Activated naive CD4-positive, alpha-beta T cell treated with anti-CD3 and anti-CD28 coated beads, Interleukin-2, amount 10 ng/mL, durations not matched to agents 7 days and 5 days (primary cell): ENCODE measurements at regions not wholly inside any gene's neighbourhood (a gene's known extent, or its start where the extent isn't known, plus 50 kb on each side); places are given as distances from the start of the nearest gene placed in this dataset.
A peak's percentile ranks its signal among the peaks of the same experiment; 100 is the strongest.
"Not testable (repeated sequence)": the region's sequence is repeated elsewhere in the genome, so short reads cannot be mapped to it uniquely, and the experiment has no call there.

Experiments used
- CTCF ChIA-PET: fragments of 350-600 bp; sonication (Branson Sonifier 250); formaldehyde crosslinking; loops from one replicate; lab custom pipeline; 2021; ENCODE audit warnings: antibody characterized with exemption; lab: Charles Lee
- DNase-seq: peaks from one replicate; pipeline ENCODE4 v3.0.0-alpha.2; 2020
- H3K27ac Mint-ChIP-seq: one replicate; pipeline ENCODE4 v1.8.0; 2021; ENCODE audit warnings: mild to moderate bottlenecking, moderate library complexity, mixed read lengths
- H3K27me3 Mint-ChIP-seq: one replicate; pipeline ENCODE4 v1.8.0; 2021; ENCODE audit warnings: mild to moderate bottlenecking, mixed read lengths
- H3K36me3 Mint-ChIP-seq: one replicate; pipeline ENCODE4 v1.8.0; 2021; ENCODE audit warnings: mixed read lengths
- H3K4me1 Mint-ChIP-seq: one replicate; pipeline ENCODE4 v1.8.0; 2021; ENCODE audit warnings: mixed read lengths
- H3K4me3 Mint-ChIP-seq: one replicate; pipeline ENCODE4 v1.8.0; 2021; ENCODE audit warnings: mild to moderate bottlenecking, moderate library complexity, mixed read lengths
- H3K9me3 Mint-ChIP-seq: one replicate; pipeline ENCODE4 v1.8.0; 2021; ENCODE audit warnings: mixed read lengths

DNA sequence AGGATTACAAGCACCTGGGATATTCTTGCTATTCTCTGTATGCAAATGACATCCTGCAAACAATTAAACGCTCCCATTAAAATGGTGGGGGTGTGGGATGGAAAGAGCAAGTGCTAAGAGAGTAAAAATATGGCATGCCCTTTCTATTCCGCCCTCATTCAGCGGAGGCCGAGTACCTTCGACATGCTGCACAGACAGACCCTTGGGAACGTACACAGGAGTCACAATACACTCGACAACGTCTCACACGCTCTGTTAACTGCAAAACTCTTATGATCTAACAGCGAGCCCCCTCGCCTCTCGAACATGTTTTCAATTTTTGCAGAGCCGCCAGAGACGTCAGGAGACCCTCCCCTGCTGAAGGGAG is 322.2 kb downstream of the CEMIP2 start:
- Mint-ChIP-seq H3K27me3 (peaks cover 31% of the 10 kb centered on the region), H3K36me3 (no peaks in the 10 kb centered on the region), H3K9me3 (no peaks in the 10 kb centered on the region), H3K27ac (no peak overlapping the region), H3K4me1 (peaks cover 4% of the 10 kb centered on the region), H3K4me3 (peak overlapping the region; percentile 44)
- no peak for DNase-seq
- CTCF ChIA-PET = no interaction called here

DNA sequence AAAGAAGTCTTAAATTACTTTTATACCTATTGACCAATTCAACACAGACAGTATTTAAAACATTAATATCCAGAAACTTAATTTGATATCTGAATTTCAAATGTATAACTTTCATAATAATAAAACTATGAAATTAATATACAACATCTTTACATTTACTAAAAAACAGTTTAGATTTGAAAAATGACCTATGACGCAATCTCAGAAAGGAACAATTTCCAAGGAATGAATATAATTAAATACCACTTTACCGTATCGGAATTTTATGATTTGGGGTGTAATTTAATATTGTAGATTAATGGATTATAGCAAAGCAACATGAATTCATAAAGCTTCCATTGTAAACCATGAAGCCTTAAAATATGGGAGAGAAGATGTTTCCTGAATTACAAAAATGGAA is 321.5 kb upstream of the TRPM3 start:
- DNase-seq = no peak
- Mint-ChIP-seq H3K9me3 (no peaks in the 10 kb centered on the region), H3K27ac (no peak overlapping the region), H3K4me1 (peaks cover 4% of the 10 kb centered on the region), H3K27me3 (peaks cover 20% of the 10 kb centered on the region), H3K4me3 (no peak overlapping the region), H3K36me3 (no peaks in the 10 kb centered on the region)
- CTCF ChIA-PET = no interaction called here

DNA sequence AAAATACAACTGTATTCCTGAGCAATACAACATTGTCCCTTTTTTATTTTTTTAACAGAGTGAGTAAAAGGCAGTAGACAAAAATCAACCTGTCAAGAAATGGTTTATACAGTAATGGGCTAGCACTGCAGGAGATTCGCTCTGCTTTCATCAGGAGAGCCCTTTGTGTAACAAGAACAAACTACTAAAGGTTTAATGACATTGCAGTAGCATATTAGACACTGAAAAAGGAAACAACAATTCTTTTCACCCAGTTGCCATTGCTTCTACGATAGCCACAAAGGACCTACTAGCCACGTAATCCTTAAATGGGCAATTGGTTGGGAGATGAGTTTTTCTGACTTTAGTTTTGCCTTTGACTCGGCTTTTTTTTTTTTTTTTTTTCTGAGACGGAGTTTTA is 319.8 kb upstream of the TRPM3 start:
- H3K4me3 Mint-ChIP-seq = no peak overlapping the region
- CTCF ChIA-PET = no interaction called here

DNA sequence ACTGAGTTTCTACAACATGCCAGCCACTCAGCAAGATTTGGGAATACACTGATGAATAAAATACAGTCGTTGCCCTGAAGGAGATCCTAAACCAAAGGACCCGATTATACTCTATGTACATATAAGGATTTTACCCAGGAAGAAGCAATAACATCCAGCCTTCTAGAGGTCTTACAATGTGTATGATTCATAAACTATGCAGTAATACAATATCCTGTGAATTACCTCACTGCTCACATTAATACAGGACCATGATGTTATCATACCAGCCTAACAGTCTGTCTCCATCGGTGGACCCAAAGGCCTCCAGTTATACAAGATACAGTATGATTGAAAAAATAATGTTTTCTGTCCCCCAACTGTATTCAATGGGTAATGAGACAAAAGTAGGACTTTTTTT is 310.5 kb upstream of the TRPM3 start:
- no peaks in the 10 kb centered on the region for H3K36me3 Mint-ChIP-seq
- H3K4me3 Mint-ChIP-seq = no peak overlapping the region
- no peak for DNase-seq
- no peak overlapping the region for H3K27ac Mint-ChIP-seq
- H3K4me1 Mint-ChIP-seq = no peaks in the 10 kb centered on the region
- CTCF ChIA-PET = no interaction called here
- no peaks in the 10 kb centered on the region for H3K27me3 Mint-ChIP-seq
- H3K9me3 Mint-ChIP-seq = no peaks in the 10 kb centered on the region

More for the DNA sequence above, 319.8 kb upstream of the TRPM3 start:
- Mint-ChIP-seq H3K9me3 (no peaks in the 10 kb centered on the region), H3K4me1 (no peaks in the 10 kb centered on the region), H3K27me3 (peaks cover 4% of the 10 kb centered on the region), H3K36me3 (no peaks in the 10 kb centered on the region), H3K27ac (no peak overlapping the region)
- no peak for DNase-seq

DNA sequence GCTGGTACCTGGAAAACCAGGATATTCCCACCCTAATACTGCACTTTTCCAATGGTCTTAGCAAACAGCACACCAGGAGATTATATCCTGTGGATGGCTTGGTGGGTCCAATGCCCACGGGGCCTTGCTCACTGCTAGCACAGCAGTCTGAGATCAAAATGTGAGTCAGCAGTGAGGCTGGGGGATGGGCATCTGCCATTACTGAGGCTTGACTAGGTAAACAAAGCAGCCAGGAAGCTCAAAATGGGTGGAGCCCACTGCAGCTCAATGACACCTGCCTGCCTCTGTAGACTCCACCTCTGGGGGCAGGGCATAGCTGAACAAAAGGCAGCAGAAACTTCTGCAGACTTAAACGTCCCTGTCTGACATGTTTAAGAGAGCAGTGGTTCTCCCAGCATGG is 285.9 kb upstream of the TRPM3 start:
- H3K9me3 Mint-ChIP-seq, H3K4me3 Mint-ChIP-seq, H3K36me3 Mint-ChIP-seq, DNase-seq, H3K27me3 Mint-ChIP-seq, H3K4me1 Mint-ChIP-seq, H3K27ac Mint-ChIP-seq: not testable (repeated sequence)
- CTCF ChIA-PET = interaction anchor here (0.7 kb wide), 1 partner anchor 12 kb away, joined by 3 read pairs; no protein-coding TSS in a partner anchor

DNA sequence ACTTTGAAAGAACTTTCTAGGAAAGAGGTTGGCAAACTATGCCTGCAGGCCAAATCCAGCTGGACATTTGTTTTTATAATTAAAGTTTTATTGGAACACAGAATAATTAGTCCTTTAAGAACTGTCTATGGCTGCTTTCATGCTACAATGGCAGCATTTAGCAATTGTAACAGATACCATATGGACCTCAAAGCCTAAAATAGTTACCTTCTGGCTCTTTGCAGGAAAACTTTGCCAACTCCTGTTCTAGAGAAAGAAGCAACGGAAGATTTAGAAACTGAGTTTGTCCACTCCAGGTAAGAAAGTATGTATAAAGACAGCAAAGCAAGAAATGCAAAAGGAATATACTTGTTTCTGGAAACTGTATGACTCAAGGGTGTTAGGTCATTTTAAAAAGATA is 281.7 kb upstream of the TRPM3 start:
- H3K27ac Mint-ChIP-seq = no peak overlapping the region
- H3K4me1 Mint-ChIP-seq = no peaks in the 10 kb centered on the region
- no peak overlapping the region for H3K4me3 Mint-ChIP-seq
- no peaks in the 10 kb centered on the region for H3K9me3 Mint-ChIP-seq
- H3K27me3 Mint-ChIP-seq = no peaks in the 10 kb centered on the region
- H3K36me3 Mint-ChIP-seq = no peaks in the 10 kb centered on the region
- DNase-seq = no peak
- CTCF ChIA-PET = no interaction called here

DNA sequence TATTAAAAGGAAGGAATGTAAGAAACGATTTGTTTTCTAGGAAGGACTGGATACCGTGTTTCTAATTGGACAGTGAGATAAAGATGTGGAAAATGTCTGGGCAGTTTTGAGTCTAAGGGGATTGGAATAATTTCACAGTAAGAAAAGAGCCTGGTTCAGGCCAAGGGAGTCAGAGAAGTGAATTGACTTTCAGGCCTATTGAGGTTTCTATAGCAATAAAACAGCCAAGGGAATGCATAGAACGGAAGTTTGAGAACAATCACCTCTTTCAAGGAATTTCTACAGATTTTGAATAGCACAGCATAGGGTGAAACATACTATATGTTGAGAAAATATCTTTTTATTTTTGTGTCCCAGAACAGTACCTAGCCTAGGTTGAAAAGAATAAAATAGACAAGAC is 271.6 kb upstream of the TRPM3 start:
- H3K36me3 Mint-ChIP-seq = no peaks in the 10 kb centered on the region

DNA sequence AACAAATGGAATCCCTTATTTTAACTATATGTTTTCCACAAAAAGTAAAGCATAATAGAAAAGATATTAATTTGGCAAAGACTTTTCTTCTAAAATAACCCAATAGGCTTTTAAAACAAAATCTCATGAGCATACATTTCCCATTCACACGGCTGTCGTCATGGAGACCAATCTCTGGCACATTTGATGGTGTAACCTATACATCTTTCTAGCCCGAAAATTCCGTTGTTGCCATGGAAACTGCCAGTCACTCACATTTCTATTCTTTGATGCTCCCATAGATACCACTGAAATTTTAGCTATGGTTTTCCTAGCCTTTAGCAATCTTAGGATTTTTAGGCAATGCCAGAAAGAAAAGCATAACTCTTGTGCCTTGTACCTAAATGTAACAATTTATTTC is 262.9 kb upstream of the TRPM3 start:
- Mint-ChIP-seq H3K9me3 (no peaks in the 10 kb centered on the region), H3K4me3 (no peak overlapping the region), H3K27ac (no peak overlapping the region), H3K4me1 (no peaks in the 10 kb centered on the region), H3K36me3 (no peaks in the 10 kb centered on the region), H3K27me3 (no peaks in the 10 kb centered on the region)
- DNase-seq = no peak
- CTCF ChIA-PET = no interaction called here

More for the DNA sequence above, 271.6 kb upstream of the TRPM3 start:
- no peak for DNase-seq
- CTCF ChIA-PET = no interaction called here
- no peak overlapping the region for H3K27ac Mint-ChIP-seq
- H3K27me3 Mint-ChIP-seq = no peaks in the 10 kb centered on the region
- no peaks in the 10 kb centered on the region for H3K4me1 Mint-ChIP-seq
- no peak overlapping the region for H3K4me3 Mint-ChIP-seq
- H3K9me3 Mint-ChIP-seq = no peaks in the 10 kb centered on the region

DNA sequence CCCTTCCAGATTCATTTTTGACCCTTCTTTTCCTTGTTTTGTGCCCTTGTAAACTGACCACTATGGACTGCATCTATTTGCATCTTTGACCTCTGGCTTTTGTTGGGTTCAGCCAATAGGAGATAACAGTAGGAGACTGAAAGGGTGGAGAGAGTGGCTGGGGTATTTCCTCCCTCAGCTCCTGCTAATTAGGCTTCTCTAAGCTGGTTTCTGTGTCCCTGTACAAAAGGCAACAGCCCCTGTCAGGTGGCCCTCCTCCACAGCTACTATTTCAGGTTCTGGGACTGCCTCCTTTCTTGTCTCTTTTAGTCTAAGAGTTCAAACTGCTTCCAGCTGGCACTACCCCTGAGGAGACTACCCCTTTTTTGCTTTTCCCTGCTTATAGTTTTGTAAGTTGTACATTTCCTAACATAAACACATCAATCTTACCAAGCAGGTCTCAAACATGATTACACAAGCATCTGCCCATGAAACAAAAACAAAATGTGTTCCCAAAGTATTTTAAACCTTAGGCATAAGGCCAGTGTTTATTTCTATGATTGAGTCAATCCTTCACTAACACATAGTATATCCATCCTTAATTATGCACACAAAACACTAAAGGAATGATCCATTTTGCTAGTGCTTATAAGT is 262.0 kb upstream of the TRPM3 start:
- H3K27ac Mint-ChIP-seq = no peak overlapping the region
- no peak overlapping the region for H3K4me3 Mint-ChIP-seq
- no peaks in the 10 kb centered on the region for H3K36me3 Mint-ChIP-seq
- no peak for DNase-seq
- CTCF ChIA-PET = no interaction called here
- H3K9me3 Mint-ChIP-seq = no peaks in the 10 kb centered on the region
- no peaks in the 10 kb centered on the region for H3K4me1 Mint-ChIP-seq
- H3K27me3 Mint-ChIP-seq = no peaks in the 10 kb centered on the region

DNA sequence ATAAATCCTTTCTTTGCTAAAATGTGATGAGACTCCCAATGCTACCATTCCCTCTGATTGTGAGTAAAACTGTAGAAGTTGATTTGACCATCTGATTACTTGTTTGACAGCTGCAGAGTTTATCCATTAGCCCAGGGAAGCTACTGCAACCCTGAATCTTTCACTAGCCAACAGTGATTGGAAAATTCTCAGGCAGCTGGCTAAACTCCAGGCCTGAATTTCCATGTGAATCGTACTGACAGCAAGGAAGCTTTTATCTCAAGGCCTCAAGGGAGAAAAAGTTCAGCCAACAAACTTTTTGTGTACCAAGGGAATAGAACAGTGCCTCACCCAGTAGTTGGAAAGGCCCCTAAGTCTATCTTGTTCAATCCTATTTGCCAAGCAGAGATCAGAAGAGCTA is 246.7 kb upstream of the TRPM3 start:
- Mint-ChIP-seq H3K4me3 (no peak overlapping the region), H3K27ac (no peak overlapping the region), H3K36me3 (no peaks in the 10 kb centered on the region), H3K9me3 (no peaks in the 10 kb centered on the region), H3K27me3 (no peaks in the 10 kb centered on the region), H3K4me1 (no peaks in the 10 kb centered on the region)
- no peak for DNase-seq
- CTCF ChIA-PET = interaction anchor here (0.8 kb wide), 1 partner anchor 244 kb away, joined by 3 read pairs; no protein-coding TSS in a partner anchor

DNA sequence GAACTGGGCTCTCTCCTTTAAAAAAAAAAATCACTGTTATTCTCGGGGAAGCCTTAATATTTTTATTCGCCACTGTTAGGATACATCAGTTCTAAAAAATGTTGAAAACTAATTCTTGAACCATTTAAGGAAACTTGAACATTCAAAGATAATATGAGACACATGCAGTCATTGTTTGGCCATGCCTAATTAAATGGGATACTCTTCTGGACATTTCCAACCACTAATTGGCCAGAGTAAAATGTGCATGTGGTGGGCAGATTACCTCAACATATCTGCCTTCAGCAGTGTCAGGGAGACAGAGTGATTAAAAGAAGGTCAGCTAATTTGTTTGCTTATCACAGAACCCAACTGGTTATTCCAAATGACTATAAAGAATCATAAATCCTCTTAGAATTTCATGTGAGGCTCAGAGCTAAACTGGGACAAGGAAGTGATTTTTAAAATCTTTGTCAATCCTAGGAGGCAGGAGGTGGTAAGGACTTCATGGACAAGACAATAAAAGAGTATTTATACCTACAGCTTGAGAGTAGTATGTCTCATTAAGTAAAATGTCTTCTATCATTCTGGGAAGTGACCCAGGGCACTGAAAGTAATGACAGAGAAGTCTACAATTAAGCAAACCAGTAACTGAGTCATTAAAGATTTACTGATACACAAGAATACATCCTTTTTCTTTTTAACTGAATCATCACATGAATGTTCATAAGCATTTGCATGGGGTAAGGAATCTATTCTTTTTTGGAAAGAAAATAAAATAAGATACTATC is 242.9 kb upstream of the TRPM3 start:
- Mint-ChIP-seq H3K27ac (no peak overlapping the region), H3K4me1 (no peaks in the 10 kb centered on the region), H3K4me3 (no peak overlapping the region), H3K9me3 (no peaks in the 10 kb centered on the region), H3K27me3 (no peaks in the 10 kb centered on the region), H3K36me3 (no peaks in the 10 kb centered on the region)
- DNase-seq = no peak
- CTCF ChIA-PET = no interaction called here

DNA sequence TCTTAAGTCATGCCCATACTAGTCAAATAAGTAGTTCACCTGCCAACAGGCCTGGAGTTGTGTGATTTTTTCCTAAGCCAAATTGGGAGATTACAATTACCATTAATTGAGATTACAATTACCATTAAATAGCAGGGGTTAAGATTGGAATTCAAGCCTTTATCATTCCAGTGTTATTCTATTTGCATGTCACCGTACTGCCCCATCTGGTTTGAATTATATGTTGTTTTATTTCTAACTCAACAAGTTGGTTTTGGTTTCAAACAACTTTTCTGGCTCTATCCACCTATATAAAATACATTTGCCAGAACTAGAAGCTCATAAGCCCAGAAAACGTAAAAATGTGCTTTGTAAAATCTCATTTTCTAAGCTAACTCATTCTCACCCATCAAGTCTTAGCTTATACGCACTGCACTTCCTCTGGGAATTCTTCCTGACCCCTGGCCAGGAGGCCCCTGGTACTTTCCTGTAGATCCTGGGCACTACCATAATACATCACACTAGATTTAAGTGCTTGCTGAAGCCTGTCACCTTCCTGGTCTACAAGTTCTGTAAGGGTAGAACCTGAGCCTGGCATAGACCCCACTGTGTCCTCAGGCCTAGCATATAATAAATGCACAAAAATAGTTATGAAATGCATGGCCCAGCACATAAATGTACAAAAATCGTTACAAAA is 242.0 kb upstream of the TRPM3 start:
- H3K27ac Mint-ChIP-seq = no peak overlapping the region
- DNase-seq = no peak
- H3K4me1 Mint-ChIP-seq = no peaks in the 10 kb centered on the region
- no peaks in the 10 kb centered on the region for H3K9me3 Mint-ChIP-seq
- H3K4me3 Mint-ChIP-seq = no peak overlapping the region
- H3K36me3 Mint-ChIP-seq = no peaks in the 10 kb centered on the region
- H3K27me3 Mint-ChIP-seq = no peaks in the 10 kb centered on the region
- CTCF ChIA-PET = no interaction called here

DNA sequence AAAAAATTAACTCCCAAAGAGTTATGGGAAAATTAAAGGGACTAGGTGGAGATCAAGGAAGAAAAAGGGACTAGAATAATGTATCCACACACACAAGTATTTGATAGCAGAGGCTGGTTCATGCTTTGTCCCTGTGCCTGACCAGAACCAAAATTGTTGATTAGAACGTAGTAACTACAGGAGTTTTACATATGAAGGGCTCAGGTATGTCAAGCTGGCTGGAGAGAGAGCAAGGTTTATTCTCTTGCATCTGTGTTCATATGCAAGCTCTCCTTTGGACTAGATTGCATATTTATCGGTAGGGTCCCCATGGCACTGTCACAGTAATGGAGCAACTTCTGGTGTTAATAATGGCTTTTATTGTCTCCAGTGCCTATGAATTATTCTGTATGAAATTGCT is 239.9 kb upstream of the TRPM3 start:
- CTCF ChIA-PET = no interaction called here
- H3K36me3 Mint-ChIP-seq = no peaks in the 10 kb centered on the region
- no peaks in the 10 kb centered on the region for H3K27me3 Mint-ChIP-seq

DNA sequence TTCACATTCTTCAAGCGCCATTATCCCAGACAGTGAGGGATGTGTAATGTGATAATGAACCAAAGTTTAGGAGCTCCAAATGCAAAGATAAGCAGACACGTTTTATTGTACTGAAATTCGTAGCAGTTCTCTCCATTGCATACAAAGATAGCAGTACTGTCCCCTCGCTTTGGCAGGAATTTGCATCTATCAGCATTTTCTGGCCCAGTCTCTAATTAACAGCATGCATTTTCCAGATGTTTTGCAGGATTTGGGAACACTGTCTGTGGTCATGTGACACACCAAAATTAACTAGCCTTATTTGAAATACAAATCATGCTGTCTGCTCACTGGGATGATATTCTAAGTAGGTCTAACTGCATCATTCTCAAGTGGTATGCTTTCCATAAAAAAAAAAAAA is 235.9 kb upstream of the TRPM3 start:
- Mint-ChIP-seq H3K36me3 (no peaks in the 10 kb centered on the region), H3K27ac (no peak overlapping the region), H3K9me3 (no peaks in the 10 kb centered on the region)

More for the DNA sequence above, 239.9 kb upstream of the TRPM3 start:
- no peak overlapping the region for H3K4me3 Mint-ChIP-seq
- no peak overlapping the region for H3K27ac Mint-ChIP-seq
- no peaks in the 10 kb centered on the region for H3K9me3 Mint-ChIP-seq
- no peak for DNase-seq
- H3K4me1 Mint-ChIP-seq = no peaks in the 10 kb centered on the region

DNA sequence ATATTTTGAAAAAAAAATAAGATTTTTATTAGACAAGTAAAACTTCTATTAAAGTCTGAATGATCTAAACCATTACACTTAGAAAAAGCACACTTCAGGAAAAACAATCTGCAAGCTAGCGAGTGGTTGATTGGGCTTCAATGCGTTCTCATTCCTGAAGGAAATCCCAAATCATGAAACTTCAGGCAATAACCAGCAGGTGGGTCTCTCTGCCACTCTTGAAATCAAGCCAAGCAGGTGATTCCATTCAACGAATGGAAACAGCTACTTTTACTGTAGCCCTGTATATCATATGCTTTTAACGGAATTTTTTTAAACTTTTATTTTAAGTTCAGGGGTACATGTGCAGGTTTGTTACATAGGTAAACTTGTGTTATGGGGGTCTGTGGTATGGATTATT is 234.5 kb upstream of the TRPM3 start:
- no peaks in the 10 kb centered on the region for H3K4me1 Mint-ChIP-seq
- H3K27ac Mint-ChIP-seq = no peak overlapping the region
- H3K9me3 Mint-ChIP-seq = no peaks in the 10 kb centered on the region
- H3K36me3 Mint-ChIP-seq = no peaks in the 10 kb centered on the region
- no peak for DNase-seq
- CTCF ChIA-PET = interaction anchor here (1.0 kb wide), 1 partner anchor 669 kb away, joined by 3 read pairs; no protein-coding TSS in a partner anchor
- no peaks in the 10 kb centered on the region for H3K27me3 Mint-ChIP-seq
- H3K4me3 Mint-ChIP-seq = no peak overlapping the region

More for the DNA sequence above, 235.9 kb upstream of the TRPM3 start:
- DNase-seq = no peak
- Mint-ChIP-seq H3K4me1 (no peaks in the 10 kb centered on the region), H3K4me3 (no peak overlapping the region), H3K27me3 (no peaks in the 10 kb centered on the region)
- CTCF ChIA-PET = no interaction called here
